Mucosa of gallbladder (tissue), 1 donor: ENCODE measurements at regions not wholly inside any gene's neighbourhood (a gene's known extent, or its start where the extent isn't known, plus 50 kb on each side); places are given as distances from the start of the nearest gene placed in this dataset.

ENCODE experiments used
- DNase-seq: peaks from one replicate; pipeline ENCODE4 v3.0.0-alpha.2; 2020; ENCODE audit warnings: low spot score
- donor health status: DM: no; HTN: no; CAD: no.

DNA sequence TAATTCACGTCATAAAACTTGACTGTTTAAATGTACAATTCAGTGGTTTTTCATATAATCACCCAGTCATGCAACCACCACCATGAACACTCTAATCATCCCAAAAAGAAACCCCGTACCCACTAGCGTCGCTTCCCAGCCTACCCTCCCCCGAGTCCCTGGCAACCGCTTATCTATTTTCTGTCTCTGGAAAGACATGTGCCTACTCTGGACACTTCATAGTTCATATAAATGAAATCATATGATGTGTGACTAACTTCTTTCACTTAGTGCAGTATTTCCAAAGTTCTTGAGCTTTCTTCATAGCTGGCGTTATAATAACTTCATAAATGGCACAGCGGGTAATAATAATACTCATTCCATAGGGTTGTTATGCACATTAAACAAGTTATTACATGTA is 215.2 kb downstream of the MYLK4 start:
- no peak for DNase-seq

DNA sequence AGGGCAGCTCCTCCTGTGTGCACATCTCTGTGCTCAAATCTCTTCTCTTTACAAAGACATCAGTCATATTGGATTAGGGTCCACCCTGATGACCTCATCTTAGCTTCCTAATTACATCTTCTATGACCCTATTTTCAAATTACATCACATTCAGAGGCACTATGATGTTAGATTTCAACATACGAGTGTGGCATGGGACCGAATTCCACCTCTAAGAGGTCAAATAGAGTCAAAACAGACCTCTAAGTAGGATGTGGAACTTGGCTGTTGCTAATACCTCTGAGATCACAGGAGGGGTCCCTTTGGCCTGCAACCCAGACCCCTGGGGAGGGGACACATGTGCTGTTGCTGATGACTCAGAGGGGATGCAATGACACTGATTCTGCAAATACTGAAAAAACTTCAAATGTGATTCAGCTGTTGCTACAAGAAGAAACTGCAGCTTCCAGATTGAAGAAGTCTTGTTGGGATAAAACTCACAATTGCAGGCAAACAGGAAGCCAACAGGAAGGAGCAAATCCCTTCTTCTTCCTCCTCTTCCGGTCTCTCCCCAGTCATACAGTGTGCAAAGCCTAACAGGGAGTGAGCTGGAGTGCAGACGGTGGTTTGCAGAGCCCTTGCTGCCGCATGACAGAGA is 216.2 kb downstream of the MYLK4 start:
- no peak for DNase-seq

DNA sequence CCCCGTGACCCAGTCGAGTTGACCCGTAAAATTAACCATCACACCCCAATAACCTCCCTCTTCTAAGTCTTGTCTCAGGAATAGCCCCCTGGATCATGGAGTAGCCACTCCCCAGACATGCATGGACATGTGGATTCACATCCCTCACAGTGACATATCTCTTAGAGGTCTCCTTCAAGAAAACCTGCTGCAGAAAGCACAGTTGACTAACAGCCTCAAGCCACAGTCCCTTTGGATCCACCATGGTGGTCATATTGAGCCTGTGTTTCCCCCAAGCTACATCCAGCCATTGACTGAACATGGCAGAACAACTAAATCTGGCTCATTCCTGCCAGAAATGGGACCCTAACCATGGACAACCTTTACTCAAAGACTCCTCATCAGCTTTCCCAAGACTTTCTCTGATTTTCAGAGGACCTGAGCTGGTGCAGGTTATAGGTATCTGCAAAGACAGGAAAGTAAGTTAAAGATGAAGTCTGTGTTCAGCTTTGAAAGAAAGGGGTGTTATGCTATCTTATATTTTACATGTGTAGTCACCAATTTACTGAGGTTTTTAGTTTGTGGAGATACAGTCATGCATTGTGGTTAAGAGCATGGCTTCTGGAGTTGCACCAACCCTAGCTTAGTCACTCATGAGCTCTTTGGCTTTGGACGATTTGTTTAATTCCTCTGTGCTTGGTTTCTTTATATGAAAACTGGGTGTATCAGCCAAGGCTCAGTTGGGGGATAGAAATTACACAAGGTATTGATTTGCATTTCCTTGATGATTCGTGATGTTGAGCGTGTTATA is 219.1 kb downstream of the MYLK4 start:
- DNase-seq, result no peak

DNA sequence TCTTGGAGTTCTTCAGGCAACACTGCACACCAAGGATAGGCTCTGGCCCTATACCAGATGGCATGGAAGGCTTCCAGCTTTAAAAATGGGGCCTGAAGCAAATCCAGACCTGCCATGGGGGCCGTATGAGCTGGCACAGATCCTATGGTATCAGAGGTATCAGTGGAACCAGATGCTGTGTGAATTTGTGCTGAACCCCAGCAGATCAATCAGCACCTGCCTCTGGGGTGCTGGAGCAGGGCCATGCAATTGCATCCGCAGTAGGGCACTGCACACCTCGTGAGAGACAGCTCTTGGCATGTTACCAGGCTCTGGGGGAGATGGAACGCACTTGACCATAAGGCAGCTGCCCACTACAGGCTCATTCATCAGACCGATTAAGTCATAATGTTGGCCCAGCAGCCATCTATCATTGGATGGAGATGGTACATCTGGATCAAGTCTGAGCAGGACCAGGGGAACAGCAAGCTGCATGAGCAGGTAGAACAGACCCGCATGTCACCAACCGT is 221.5 kb downstream of the MYLK4 start:
- no peak for DNase-seq

DNA sequence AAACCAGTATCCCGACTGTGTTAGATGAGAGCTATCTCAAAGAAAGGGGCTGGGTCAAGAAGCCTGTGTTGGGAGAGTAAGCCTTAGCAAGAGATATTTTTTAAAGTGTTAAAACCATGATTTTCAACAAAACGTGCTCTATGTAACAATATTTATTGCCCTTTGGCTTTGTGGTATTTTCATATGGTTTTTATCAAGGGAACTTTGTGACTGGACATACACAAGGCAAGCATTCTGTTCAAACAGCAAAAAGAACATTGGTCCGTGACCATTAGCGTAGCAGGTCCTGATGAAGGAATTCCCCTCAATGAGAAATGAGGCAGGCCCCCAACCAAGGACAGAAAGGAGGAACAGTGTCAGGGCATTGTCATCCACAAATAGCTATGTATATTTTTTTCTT is 222.6 kb downstream of the MYLK4 start:
- DNase-seq, result no peak

DNA sequence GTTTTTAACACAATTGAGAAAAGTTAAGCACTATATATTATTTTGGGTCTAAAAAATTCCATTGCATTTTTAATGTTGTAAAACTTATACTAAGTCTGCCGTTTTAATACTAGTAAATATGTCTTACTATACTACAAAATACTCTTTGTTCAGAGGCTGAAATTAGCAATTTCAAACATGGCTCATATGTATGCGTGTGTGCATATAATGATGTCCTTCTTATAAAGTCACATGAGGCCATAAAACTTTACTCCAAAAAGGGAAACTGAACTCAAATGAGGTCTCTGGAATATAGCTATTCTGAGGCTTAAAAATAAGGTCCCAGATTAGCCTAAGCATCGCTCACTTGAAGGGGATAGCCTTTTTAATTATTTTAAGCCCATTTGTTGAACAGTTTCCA is 224.0 kb downstream of the MYLK4 start:
- no peak for DNase-seq

DNA sequence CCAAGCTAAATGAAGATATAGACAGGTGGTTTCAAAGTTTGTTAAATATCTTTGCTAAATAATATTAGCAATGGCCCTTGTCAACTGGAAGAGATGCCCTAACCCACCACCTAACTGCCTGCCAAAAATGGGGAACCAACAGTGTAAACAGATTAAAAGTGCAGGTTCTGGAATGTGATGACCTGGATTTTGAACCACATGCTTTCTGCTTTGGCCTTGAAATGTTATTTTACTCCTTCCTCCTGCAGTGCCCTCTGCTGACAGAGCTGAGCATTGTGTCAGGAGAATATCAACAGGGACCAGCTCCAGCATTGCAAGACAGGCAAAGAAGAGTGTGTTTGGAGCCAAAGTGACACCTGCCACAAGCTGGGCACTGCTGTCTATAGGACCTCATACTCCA is 226.6 kb downstream of the MYLK4 start:
- no peak for DNase-seq

DNA sequence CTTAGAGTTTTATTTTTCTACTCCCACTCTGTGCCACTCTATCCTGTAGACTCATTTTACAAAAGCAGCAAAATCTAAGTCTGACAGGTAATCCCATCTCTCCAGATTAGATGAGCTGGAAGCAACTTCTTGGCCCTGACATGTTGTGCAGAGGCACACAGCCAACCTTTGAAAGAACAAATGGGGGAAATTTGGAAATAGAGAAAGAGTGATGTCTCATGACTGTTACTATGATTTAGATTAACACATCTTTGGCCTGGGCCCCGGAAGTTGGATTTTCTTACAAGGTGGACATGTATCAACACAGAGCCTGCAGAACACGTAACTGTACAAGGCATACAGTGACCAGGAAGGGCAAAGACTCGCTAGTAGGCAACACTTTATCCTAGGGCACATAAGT is 227.7 kb downstream of the MYLK4 start:
- no peak for DNase-seq

DNA sequence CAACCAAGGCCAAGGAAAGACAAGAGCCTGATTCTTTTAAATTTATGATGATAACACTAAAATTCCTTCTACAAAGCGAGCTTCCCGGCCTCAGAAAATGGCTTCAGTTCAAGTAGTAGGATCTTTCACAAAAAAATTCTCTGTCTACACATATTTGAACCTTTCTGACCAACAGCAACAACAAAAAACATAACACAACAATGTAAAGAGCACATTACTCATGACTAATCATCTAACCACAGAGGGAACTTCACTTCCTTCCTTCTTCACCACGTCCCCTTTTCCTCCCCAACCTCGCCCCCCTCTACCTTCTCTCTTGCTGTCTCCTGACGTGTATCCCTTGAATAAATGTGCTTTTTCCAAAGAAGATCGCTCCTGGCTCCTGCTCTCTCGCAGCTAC is 228.2 kb downstream of the MYLK4 start:
- DNase-seq, result no peak

DNA sequence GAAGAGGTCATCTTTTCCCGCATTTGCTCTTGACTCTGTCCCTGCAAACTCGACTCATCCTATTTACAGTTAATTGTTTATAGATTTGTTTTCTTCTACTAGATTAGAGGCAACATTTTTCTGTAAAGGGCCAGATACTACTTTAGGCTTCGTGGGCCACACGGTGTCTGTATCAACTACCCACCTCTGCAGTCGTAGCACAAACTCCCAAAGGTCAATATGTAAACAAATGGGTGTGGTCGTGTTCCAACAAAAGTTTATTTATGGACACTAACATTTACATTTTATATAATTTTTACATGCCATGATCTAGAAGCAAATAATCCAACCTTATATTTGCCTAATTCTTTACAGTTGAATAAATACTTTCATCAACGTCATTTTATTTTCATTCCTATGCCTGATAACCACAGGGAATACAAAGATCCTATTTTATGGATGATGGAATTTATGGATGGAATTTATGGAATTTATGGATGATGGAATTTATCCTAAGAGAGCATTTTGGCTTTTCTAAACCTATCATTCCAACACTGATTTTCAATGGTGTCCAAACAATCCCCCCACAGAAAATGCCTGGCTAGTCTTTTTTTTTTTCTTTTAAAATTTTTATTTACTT is 232.8 kb downstream of the MYLK4 start:
- DNase-seq, result no peak

DNA sequence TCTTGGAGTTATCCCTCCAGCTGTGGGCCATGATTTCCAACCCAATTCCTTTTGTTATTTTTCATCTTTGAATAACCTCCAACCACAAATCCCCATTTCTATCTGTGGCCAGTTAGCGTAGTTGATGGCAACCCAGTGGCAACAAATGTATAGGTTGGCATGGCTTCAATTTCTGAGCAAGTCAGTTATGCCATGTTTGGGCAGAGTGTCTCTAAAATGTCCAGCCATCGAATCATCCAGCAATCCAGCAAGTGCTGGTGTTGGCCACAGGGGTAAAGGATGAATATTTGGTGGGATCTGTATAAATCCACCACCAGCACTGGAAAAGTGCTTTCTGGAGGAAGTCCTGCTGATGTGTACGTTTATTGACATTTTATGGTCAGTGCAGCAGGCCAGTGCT is 233.3 kb downstream of the MYLK4 start:
- DNase-seq, result no peak

DNA sequence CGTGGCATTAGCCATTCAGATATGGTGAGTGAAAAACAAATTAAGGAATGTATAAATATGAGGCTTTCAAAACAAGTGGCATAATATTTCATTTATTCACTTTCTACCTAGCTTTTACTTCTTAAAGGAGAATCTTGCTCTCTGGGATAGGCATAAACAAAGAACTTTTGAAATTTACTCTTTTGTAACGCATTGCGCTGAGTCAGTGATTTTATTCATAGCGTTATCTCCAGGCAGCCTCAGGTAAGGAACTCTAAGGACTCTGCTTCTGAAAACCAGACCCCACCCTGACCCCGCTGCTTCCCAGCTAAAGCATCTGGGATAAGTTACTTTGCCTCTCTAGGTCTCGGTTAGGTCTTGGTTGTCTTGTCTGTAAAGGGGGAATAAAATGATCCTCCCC is 234.7 kb downstream of the MYLK4 start:
- DNase-seq, result no peak

DNA sequence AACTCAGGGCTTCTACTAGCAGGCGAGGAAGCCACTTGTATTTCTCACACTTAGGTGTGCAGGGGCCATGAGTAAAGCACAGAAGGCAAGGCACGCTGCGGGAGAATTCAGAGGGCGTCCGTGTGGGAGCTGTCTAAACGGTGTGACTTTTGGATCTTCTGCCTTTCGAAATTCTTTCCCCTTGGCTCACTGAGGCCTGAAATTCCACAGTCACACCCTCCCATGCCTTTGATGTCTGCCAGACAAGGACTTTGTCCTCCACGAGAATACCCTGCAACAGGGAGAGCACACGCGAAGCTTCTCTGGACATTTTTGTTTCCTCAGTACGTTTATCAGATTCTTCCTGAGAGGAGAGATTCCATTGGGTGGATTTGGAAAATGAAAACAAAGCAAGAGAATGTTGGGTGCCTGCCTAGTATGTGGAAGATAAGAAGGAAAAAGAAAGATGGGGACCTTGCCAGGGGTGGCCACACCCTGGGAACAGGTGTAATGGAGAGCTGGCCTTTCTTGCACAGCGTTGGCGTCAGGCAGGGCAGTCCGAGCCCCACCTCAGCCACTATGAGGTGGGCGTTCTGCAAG is 235.7 kb downstream of the MYLK4 start:
- peak; percentile 81 for DNase-seq

DNA sequence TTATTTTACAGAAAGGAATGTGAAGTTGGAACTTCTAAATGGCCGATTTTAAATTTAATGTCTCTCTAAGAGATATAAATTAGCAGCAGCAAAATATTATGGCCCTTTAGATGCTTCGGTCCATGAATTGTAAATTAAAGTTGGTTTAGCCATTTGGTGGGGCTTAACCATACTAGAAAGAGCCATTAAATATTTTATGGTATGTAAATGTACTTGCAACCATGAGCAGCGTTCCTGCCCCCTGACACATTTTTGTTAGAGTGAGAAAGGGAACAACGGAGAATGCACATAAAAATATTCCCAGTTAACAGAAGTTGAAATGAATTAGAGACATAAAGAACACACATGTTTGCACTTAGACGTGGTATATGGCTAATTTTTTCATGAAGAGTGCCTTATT is 237.9 kb downstream of the MYLK4 start:
- no peak for DNase-seq

DNA sequence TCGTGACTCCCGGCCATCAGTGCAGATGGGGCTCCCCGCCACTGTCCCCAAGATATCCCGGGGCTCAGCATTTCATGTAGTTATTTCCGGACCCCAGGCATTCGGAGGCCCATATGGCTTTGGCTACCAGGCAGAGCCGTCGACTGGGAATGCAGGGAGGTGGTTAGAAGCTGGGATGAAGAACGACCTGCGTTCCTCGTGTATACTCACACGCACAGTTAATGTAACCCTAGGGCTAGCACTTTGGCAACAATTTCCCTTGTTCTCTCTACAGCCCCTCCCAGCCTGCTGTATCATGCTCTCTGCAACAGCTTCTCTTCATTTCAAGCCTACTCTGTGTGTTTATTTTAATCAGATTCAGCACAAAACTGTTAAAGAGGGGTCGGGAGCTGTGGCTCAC is 240.4 kb downstream of the MYLK4 start:
- no peak for DNase-seq

DNA sequence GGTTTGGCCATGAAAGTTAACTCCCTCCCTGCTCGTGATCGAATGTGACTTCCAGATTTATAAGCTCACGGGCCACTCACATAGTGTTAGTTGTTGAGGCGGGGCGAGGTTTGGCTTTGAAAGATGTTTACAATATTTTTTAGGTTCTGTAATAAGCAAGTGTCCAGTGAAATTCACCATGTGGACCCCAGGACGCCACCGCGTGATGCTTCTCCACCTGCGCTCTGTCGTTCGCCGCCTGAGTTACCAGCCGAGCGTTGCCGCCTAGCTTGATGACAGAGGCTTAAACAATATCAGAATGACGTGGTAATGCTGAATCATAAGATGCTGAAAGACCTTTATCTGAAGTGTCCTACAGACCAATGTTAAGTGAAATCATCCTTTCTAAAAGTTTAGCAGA is 241.0 kb downstream of the MYLK4 start:
- no peak for DNase-seq

DNA sequence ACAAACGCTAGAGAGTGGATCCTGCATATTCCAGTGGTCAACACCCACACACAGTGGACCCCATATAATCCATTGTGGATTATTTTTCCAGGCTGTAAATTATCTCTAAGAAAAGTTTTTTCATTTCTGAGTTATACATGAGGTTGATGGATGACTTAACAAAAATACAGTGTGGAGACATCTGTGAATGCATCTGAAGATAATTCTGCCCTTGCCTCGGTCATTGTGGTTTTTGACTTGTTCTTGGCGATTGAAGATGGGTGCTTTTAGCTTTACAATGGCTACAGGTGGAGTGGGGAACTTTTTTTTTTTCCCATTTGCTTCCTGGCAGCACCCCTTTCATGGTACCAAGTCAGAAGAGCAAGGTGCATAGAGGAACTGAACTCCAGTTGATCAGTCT is 242.7 kb downstream of the MYLK4 start:
- no peak for DNase-seq

DNA sequence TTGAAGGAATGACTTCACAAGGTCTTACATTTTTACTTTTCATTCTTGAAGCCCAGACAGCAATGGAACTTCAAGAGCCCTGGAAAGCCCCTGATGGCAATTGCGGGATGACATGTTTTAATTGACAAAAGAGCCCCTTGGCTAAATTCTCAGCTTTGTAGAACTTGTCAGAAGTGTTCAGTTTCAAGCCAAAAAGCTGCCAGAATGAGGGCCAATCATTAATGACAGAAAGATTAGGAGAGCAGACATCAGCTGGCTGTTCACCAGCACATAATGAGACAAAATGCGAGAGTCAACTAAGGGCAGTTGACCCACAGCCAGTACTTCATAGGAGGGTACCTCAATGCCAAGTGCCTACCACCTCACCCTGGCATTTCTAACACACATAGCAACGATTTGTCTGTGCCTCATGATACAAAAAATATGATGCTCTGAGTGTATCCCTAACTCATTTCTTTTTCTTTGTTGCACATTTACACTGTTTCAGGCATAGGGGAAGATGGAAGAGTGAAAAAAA is 243.1 kb downstream of the MYLK4 start:
- no peak for DNase-seq

DNA sequence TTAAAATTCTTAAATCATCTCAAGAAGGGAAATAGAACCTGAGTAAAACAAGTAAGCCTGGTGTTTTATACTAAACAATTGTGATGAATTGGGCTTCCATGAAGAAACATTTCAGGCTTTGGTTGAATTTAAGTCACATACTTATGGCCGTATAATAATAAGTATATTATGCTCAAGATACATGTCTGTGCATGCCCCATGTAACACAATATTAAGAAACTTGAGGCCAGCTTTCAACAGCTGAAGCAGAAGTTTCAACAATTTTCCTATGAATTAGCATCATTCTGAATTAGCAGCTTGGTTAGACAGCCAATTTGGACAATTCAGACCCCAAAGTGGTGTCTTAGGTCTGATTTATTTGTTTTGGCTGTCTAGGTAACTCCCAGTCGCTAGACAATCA is 243.7 kb downstream of the MYLK4 start:
- DNase-seq, result no peak

DNA sequence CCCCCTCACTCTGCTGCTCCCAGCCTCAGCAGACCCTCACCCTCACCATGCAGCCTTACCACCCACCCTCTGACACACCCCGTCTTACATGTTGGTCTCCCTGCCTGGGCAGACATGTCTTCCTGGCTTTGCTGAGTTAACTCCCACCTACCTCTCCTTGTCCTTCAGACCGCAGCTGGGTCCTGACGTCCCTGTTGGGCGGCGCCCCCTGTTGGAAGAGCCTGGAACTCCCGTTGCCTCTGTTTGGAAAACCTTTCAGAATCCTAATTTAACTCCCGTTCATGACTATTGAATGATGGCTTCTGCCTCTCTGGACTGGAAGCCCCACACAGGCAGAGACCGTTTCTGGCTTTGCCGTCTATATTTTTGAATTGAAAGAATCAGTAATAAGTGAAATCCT is 245.1 kb downstream of the MYLK4 start:
- no peak for DNase-seq

DNA sequence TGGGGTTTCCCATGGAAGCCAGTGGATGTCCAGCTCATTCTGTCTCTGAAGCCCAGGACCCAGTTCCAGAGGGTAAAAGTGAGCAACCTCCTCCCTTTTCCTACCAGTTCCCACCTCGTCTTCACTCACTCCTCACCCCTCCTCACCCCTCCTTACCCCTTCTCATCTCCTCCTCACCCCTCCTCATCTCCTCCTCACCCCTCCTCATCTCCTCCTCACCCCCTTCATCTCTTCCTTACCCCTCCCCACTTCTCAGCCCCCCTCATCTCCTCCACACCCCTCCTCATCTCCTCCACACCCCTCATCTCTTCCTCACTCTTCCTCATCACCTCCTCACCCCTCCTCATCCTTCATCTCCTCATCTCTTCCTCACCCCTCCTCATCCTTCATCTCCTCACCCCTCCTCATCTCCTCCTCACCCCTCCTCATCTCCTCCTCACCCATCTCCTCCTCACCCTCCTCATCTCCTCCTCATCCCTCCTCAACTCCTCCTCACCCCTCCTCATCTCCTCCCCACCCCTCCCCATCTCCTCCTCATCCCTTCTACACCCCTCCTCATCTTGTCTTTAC is 246.1 kb downstream of the MYLK4 start:
- DNase-seq, result no peak

DNA sequence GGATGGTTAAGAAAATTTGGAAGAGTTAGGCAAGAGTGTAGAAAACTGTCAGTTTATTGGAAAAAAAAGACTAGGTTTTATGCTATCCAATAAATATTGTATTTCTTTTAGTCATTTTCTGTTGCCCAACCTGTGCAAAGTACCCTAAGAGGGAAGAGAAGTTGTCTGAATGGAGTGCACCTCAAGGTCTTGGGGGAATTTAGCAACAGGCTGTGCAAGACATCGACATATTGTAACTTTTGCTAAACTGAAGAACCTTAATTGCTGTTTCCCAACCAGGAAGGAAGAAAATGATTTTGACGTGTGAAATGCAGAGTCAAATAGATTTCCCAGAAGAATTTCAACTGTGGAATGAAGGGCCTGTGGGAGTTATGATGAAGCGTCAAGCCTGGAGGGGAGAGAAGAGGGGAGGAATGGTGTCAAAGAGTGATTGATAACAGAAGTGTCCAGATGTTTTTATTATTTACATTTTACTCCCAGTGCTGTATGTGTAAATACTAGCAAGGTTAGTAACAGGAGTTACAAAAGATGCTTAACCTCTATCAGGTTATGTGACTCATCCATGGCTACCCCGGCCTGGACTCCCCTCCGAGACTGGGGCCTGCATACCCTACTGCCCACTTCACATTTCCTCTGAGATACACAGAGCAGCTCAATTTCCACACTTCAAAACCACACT is 246.8 kb downstream of the MYLK4 start:
- no peak for DNase-seq
